IMR-90 (cell line): ENCODE measurements at regions not wholly inside any gene's neighbourhood (a gene's known extent, or its start where the extent isn't known, plus 50 kb on each side); places are given as distances from the start of the nearest gene placed in this dataset.

ENCODE experiments used
- ATAC-seq: fragments of 200-7000 bp; cut with Tn5 transposase; 2 replicates; pipeline ENCODE4 v1.9.1; 2020; ENCODE audit warnings: low read depth, mild to moderate bottlenecking, moderate library complexity
- BruUV-seq: library from RNA; stranded (reverse); fragments of 400-500 nt; replicated peaks from 2 replicates; lab custom pipeline; 2021; lab: Mats Ljungman, UMichigan
- CTCF ChIA-PET: fragments of 300-600 bp; formaldehyde crosslinking; extraction: SDS; loops from one replicate; lab custom pipeline; 2021; ENCODE audit warnings: antibody characterized with exemption; lab: Yijun Ruan, JAX
- POLR2A ChIA-PET: fragments of 300-600 bp; sonication (Branson Sonifier 250); formaldehyde crosslinking; loops from one replicate; lab custom pipeline; 2022; ENCODE audit warnings: antibody characterized with exemption; ENCODE audit not compliant: unreplicated experiment; lab: Charles Lee
- DNase-seq: peaks from one replicate; pipeline ENCODE4 v3.0.0; 2013
- H2AFZ ChIP-seq: replicated peaks from 2 replicates; pipeline ENCODE3; 2013; ENCODE audit warnings: low read length, mild to moderate bottlenecking; ENCODE audit not compliant: poor library complexity
- H2AK5ac ChIP-seq: 2 replicates; pipeline ENCODE4 v1.6.1; 2013; ENCODE audit warnings: low read depth, low read length, inconsistent platforms
- H2AK9ac ChIP-seq: replicated peaks from 2 replicates; pipeline ENCODE3; 2013; ENCODE audit warnings: mild to moderate bottlenecking, low read depth, low read length, moderate library complexity; ENCODE audit not compliant: poor library complexity
- H2BK120ac ChIP-seq: 2 replicates; pipeline ENCODE4 v1.6.1; 2013; ENCODE audit warnings: low read depth, low read length, inconsistent platforms
- H2BK15ac ChIP-seq: 3 replicates; pipeline ENCODE4 v1.6.1; 2013; ENCODE audit warnings: low read depth, low read length, inconsistent platforms
- H2BK20ac ChIP-seq: 2 replicates; pipeline ENCODE4 v1.6.1; 2013; ENCODE audit warnings: low read depth, mild to moderate bottlenecking, inconsistent platforms, low read length, moderate library complexity
- H2BK5ac ChIP-seq: 2 replicates; pipeline ENCODE4 v1.6.1; 2013; ENCODE audit warnings: mild to moderate bottlenecking, low read depth, low read length, inconsistent platforms; ENCODE audit not compliant: poor library complexity, severe bottlenecking
- H3K14ac ChIP-seq: replicated peaks from 2 replicates; pipeline ENCODE4 v1.6.1; 2013; ENCODE audit warnings: low read depth, low read length, inconsistent platforms
- H3K18ac ChIP-seq: 2 replicates; pipeline ENCODE4 v1.6.1; 2013; ENCODE audit warnings: low read depth, low read length, control low read depth
- H3K23ac ChIP-seq: 2 replicates; pipeline ENCODE4 v1.6.1; 2013; ENCODE audit warnings: low read depth, low read length, inconsistent platforms
- H3K27ac ChIP-seq: 2 replicates; pipeline ENCODE4 v1.5.1; 2013; ENCODE audit warnings: mild to moderate bottlenecking, control low read depth, low read length; ENCODE audit not compliant: insufficient read depth
- H3K27me3 ChIP-seq: 2 replicates; pipeline ENCODE4 v1.6.1; 2013; ENCODE audit warnings: low read length; ENCODE audit not compliant: control insufficient read depth, insufficient read depth
- H3K36me3 ChIP-seq: 2 replicates; pipeline ENCODE4 v1.6.1; 2013; ENCODE audit warnings: low read length, mixed read lengths; ENCODE audit not compliant: control insufficient read depth, insufficient read depth
- H3K4ac ChIP-seq: 2 replicates; pipeline ENCODE4 v1.6.1; 2013; ENCODE audit warnings: low read depth, low read length, inconsistent platforms
- H3K4me1 ChIP-seq: 2 replicates; pipeline ENCODE4 v1.6.1; 2013; ENCODE audit warnings: low read length, mixed read lengths; ENCODE audit not compliant: control insufficient read depth, insufficient read depth
- H3K4me2 ChIP-seq: 2 replicates; pipeline ENCODE4 v1.6.1; 2013; ENCODE audit warnings: low read depth, mild to moderate bottlenecking, control low read depth, low read length, moderate library complexity
- H3K4me3 ChIP-seq: 2 replicates; pipeline ENCODE4 v1.5.1; 2013; ENCODE audit warnings: low read depth, mild to moderate bottlenecking, control low read depth, low read length, moderate library complexity; ENCODE audit not compliant: insufficient read depth
- H3K56ac ChIP-seq: 2 replicates; pipeline ENCODE4 v1.6.1; 2013; ENCODE audit warnings: low read length, inconsistent platforms; ENCODE audit not compliant: insufficient read depth; ENCODE audit errors: extremely low read depth
- H3K79me1 ChIP-seq, 2 experiments: 2 replicates each; pipeline ENCODE4 v1.6.1; 2013; ENCODE audit warnings: low read length in 2 of 2, inconsistent platforms in 1 of 2, low read depth in 1 of 2
- H3K9ac ChIP-seq: 2 replicates; pipeline ENCODE4 v1.6.1; 2013; ENCODE audit warnings: low read depth, low read length, control low read depth
- H3K9me1 ChIP-seq: 2 replicates; pipeline ENCODE4 v1.6.1; 2013; ENCODE audit warnings: low read length, inconsistent platforms; ENCODE audit not compliant: insufficient read depth
- H3K9me3 ChIP-seq: 2 replicates; pipeline ENCODE4 v1.6.1; 2013; ENCODE audit warnings: low read length; ENCODE audit not compliant: control insufficient read depth, insufficient read depth
- H4K20me1 ChIP-seq: 2 replicates; pipeline ENCODE4 v1.6.1; 2013; ENCODE audit warnings: low read length, inconsistent platforms; ENCODE audit not compliant: insufficient read depth
- H4K5ac ChIP-seq: 2 replicates; pipeline ENCODE4 v1.6.1; 2013; ENCODE audit warnings: mild to moderate bottlenecking, low read depth, low read length, control low read depth
- H4K8ac ChIP-seq, 2 experiments: 2 replicates each; pipeline ENCODE4 v1.6.1; 2013; ENCODE audit warnings: low read depth in 2 of 2, low read length in 2 of 2, control low read depth in 1 of 2, inconsistent platforms in 1 of 2
- H4K91ac ChIP-seq: 2 replicates; pipeline ENCODE4 v1.6.1; 2013; ENCODE audit warnings: low read depth, low read length, inconsistent platforms; ENCODE audit not compliant: insufficient read depth
- CEBPB ChIP-seq: IDR thresholded peaks from 2 replicates; pipeline ENCODE4 v1.6.1; 2012; ENCODE audit warnings: low read depth, low read length, improper control_type of control experiment
- CHD1 ChIP-seq: IDR thresholded peaks from 2 replicates; pipeline ENCODE4 v1.6.1; 2012; ENCODE audit warnings: low read depth, low read length, improper control_type of control experiment
- FOS ChIP-seq: fragments of 150-350 bp; IDR thresholded peaks from 2 replicates; pipeline ENCODE4 v1.6.1; 2016; ENCODE audit warnings: low read depth, low read length
- MAZ ChIP-seq: IDR thresholded peaks from 2 replicates; pipeline ENCODE4 v1.6.1; 2012; ENCODE audit warnings: low read depth, mild to moderate bottlenecking, low read length, improper control_type of control experiment, moderate library complexity, borderline replicate concordance
- MXI1 ChIP-seq: IDR thresholded peaks from 2 replicates; pipeline ENCODE4 v1.6.1; 2012; ENCODE audit warnings: low read depth, mild to moderate bottlenecking, low read length, moderate library complexity, borderline replicate concordance
- NFE2L2 ChIP-seq: fragments of 150-350 bp; IDR thresholded peaks from 2 replicates; pipeline ENCODE4 v1.6.1; 2016; ENCODE audit warnings: low read depth, mild to moderate bottlenecking, low read length
- RCOR1 ChIP-seq: IDR thresholded peaks from 2 replicates; pipeline ENCODE4 v1.6.1; 2012; ENCODE audit warnings: mild to moderate bottlenecking, low read length, improper control_type of control experiment; ENCODE audit not compliant: insufficient replicate concordance
- RFX5 ChIP-seq: IDR thresholded peaks from 2 replicates; pipeline ENCODE4 v1.8.0; 2012; ENCODE audit warnings: low read depth, mild to moderate bottlenecking, low read length, moderate library complexity
- USF2 ChIP-seq: fragments of 150-350 bp; IDR thresholded peaks from 2 replicates; pipeline ENCODE4 v1.6.1; 2017; ENCODE audit warnings: mild to moderate bottlenecking, antibody characterized with exemption, low read length, low read depth
- WGBS, 2 experiments: methylation state at CpG; one replicate each; pipeline versions ENCODE4 v1.1.5 to v1.1.7; 2013; ENCODE audit warnings: missing lambda C conversion rate in 2 of 2; ENCODE audit not compliant: insufficient read length in 1 of 2; ENCODE audit errors: extremely low coverage in 2 of 2; 5-methylcytosine and 5-hydroxymethylcytosine counted together
- dilution Hi-C: fragments of 300-500 bp; cut with HindIII; formaldehyde crosslinking; loops from one replicate; pipeline ENCODE4 v1.14.3; 2018; ENCODE audit warnings: low sequenced_read_pairs; ENCODE audit not compliant: unreplicated experiment
- in situ Hi-C: fragments of 300-500 bp; cut with MboI; formaldehyde crosslinking; loops from 3 replicates; pipeline ENCODE4 v1.14.3; 2019; ENCODE audit warnings: low sequenced_read_pairs, inconsistent platforms, mixed read lengths
- intact Hi-C: fragments of 100-400 bp; cut with micrococcal nuclease; formaldehyde crosslinking; loops from 2 replicates; pipeline ENCODE4 v1.10.0; 2022
- TF ChIP-seq, protein P1 (sequence below): conservative IDR thresholded peaks from 2 replicates; pipeline ENCODE4 v1.5.1; 2012; ENCODE audit warnings: mild to moderate bottlenecking, low read depth, low read length, improper control_type of control experiment

GRCh38 chr6:139514819-139515218 lies 140.4 kb upstream of the CITED2 start:
- Histone ChIP-seq H3K56ac (no peak overlapping the region), H2AFZ (peak overlapping the region; percentile 1), H3K9me1 (no peaks in the 10 kb centered on the region), H3K4ac (no peak overlapping the region), H4K91ac (no peak overlapping the region), H3K9ac (no peak overlapping the region), H4K5ac (no peak overlapping the region), H3K79me1 (no peaks in the 10 kb centered on the region), H3K4me2 (no peak overlapping the region), H3K14ac (peak overlapping the region; percentile 13; the same call in 1 of the 2 replicates), H4K8ac (no peak overlapping the region), H2AK9ac (no peak overlapping the region), H3K4me3 (no peak overlapping the region), H3K27ac (no peak overlapping the region), H3K27me3 (no peaks in the 10 kb centered on the region), H3K18ac (no peak overlapping the region), H2BK5ac (no peak overlapping the region), H2BK20ac (no peak overlapping the region), H4K20me1 (no peaks in the 10 kb centered on the region), H3K4me1 (peaks cover 5% of the 10 kb centered on the region; the same call in 1 of the 2 replicates), H2BK15ac (0 out of 3 replicates have a peak overlapping the region, but pooled peaks have one; percentile 34), H3K36me3 (no peaks in the 10 kb centered on the region), H3K23ac (no peak overlapping the region), H2BK120ac (no peak overlapping the region), H3K9me3 (no peaks in the 10 kb centered on the region), H2AK5ac (no peak overlapping the region)
- in situ Hi-C loops (no loop called here), dilution Hi-C loops (no loop called here), intact Hi-C loops (no loop called here)
- DNase-seq (no peak), ATAC-seq (no peak)
- BruUV-seq: no TSS peak
- TF ChIP-seq MXI1 (no peak), NFE2L2 (no peak), RFX5 (no peak), FOS (no peak), CEBPB (no peak), USF2 (no peak), MAZ (no peak), RCOR1 (no peak), CHD1 (no peak)
- TF ChIP-seq, protein P1, sequence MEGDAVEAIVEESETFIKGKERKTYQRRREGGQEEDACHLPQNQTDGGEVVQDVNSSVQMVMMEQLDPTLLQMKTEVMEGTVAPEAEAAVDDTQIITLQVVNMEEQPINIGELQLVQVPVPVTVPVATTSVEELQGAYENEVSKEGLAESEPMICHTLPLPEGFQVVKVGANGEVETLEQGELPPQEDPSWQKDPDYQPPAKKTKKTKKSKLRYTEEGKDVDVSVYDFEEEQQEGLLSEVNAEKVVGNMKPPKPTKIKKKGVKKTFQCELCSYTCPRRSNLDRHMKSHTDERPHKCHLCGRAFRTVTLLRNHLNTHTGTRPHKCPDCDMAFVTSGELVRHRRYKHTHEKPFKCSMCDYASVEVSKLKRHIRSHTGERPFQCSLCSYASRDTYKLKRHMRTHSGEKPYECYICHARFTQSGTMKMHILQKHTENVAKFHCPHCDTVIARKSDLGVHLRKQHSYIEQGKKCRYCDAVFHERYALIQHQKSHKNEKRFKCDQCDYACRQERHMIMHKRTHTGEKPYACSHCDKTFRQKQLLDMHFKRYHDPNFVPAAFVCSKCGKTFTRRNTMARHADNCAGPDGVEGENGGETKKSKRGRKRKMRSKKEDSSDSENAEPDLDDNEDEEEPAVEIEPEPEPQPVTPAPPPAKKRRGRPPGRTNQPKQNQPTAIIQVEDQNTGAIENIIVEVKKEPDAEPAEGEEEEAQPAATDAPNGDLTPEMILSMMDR: no peak
- no CpG with 5 or more reads among the region's 3 CpGs for WGBS, 2 experiments
- ChIA-PET CTCF (interaction anchor here (0.6 kb wide), 2 partner anchors 144 to 362 kb away, joined by 3 to 4 read pairs; no protein-coding TSS in a partner anchor), POLR2A (no interaction called here)
